ENCODE measurements at regions not wholly inside any gene's neighbourhood (a gene's known extent, or its start where the extent isn't known, plus 50 kb on each side); places are given as distances from the start of the nearest gene placed in this dataset.

GRCh38 chr3:3429841-3430240, 250.3 kb upstream of the CRBN start:
- H3K4me2 ChIP-seq (ENCODE audit: insufficient read depth in 1 of 2, low read depth in 2 of 2, low read length in 2 of 2) = no peak overlapping the region
- H2BK20ac ChIP-seq (ENCODE audit: low read length) = no peak overlapping the region
- H2BK5ac ChIP-seq (ENCODE audit: low read depth, low read length) = no peak overlapping the region
- no peak for DNase-seq (ENCODE audit: low read depth in 1 of 2, low spot score in 2 of 2)
- H3K27me3 ChIP-seq (replicated peaks in 1 of 4; ENCODE audit: control insufficient read depth in 3 of 4, extremely low read depth in 1 of 4, insufficient read depth in 3 of 4, low read length in 3 of 4) = no peaks in the 10 kb centered on the region
- H3K23me2 ChIP-seq (ENCODE audit: low read depth, low read length) = no peaks in the 10 kb centered on the region; the same call in 1 of the 2 replicates
- ChIA-PET POLR2A (ENCODE audit: partially characterized antibody) (no interaction called here), CTCF (ENCODE audit: partially characterized antibody) (interaction anchor here (0.6 kb wide), 1 partner anchor 217 kb away, joined by 3 read pairs; no protein-coding TSS in a partner anchor)
- no peaks in the 10 kb centered on the region for H4K20me1 ChIP-seq (replicated peaks in 1 of 2; ENCODE audit: control insufficient read depth in 1 of 2, insufficient read depth in 2 of 2, low read length in 2 of 2)
- no peak overlapping the region for H3K18ac ChIP-seq (ENCODE audit: extremely low read depth, low read length)
- no peak overlapping the region for H2AK5ac ChIP-seq (ENCODE audit: low read depth, low read length)
- H3K9ac ChIP-seq (replicated peaks in 1 of 4; ENCODE audit: extremely low read depth in 1 of 4, low read depth in 3 of 4, low read length in 3 of 4) = no peak overlapping the region
- H3K4me1 ChIP-seq (replicated peaks in 1 of 4; ENCODE audit: control insufficient read depth in 3 of 4, insufficient read depth in 4 of 4, low read length in 3 of 4) = no peaks in the 10 kb centered on the region
- H3K79me2 ChIP-seq (ENCODE audit: control insufficient read depth in 1 of 2, insufficient read depth in 2 of 2, low read length in 2 of 2) = no peaks in the 10 kb centered on the region
- no peak overlapping the region for H3K4ac ChIP-seq (replicated peaks; ENCODE audit: insufficient read length, low read depth, low read length)
- no peak overlapping the region for H4K91ac ChIP-seq (replicated peaks; ENCODE audit: insufficient read length, low read length)
- no peak overlapping the region for H2BK12ac ChIP-seq (ENCODE audit: low read depth, low read length)
- H2BK15ac ChIP-seq (ENCODE audit: low read length) = no peak overlapping the region
- H2AFZ ChIP-seq (ENCODE audit: low read length) = no peak overlapping the region
- no peak overlapping the region for H3K23ac ChIP-seq (ENCODE audit: insufficient read length)
- H3K79me1 ChIP-seq (ENCODE audit: low read depth, low read length) = no peaks in the 10 kb centered on the region
- no peaks in the 10 kb centered on the region for H3K9me3 ChIP-seq (ENCODE audit: insufficient read depth in 2 of 2, low read depth in 1 of 2, low read length in 1 of 2)
- WGBS, 2 experiments (ENCODE audit: extremely low coverage in 1 of 2, insufficient coverage in 1 of 2, insufficient read length in 1 of 2, insufficient replicate concordance in 2 of 2, low coverage in 1 of 2, low lambda C conversion rate in 2 of 2, missing lambda C conversion rate in 1 of 2) = 76% methylated on average over 5 of the region's 5 CpGs; no CpG with 5 or more reads in 1 of the 2 experiments
- no peak overlapping the region for H2BK120ac ChIP-seq (replicated peaks; ENCODE audit: low read depth, low read length)
- no peak for FAIRE-seq
- no peak overlapping the region for H3K4me3 ChIP-seq (ENCODE audit: extremely low read depth in 1 of 4, insufficient read depth in 2 of 4, low read depth in 3 of 4, low read length in 4 of 4)
- no peak overlapping the region for H3K14ac ChIP-seq (ENCODE audit: insufficient read length)
- H4K8ac ChIP-seq (ENCODE audit: extremely low read depth, insufficient read depth, low read length) = no peak overlapping the region
- H3K36me3 ChIP-seq (ENCODE audit: control insufficient read depth in 2 of 4, insufficient read depth in 4 of 4, low read length in 3 of 4) = no peaks in the 10 kb centered on the region
- no peak overlapping the region for H4K5ac ChIP-seq (ENCODE audit: insufficient read length, low read depth, low read length)
- no peak overlapping the region for H3K56ac ChIP-seq (replicated peaks; ENCODE audit: insufficient read length, low read depth, low read length)
- H3K27ac ChIP-seq (ENCODE audit: low read depth, low read length) = no peak overlapping the region
- no peak for TF ChIP-seq CTCF (IDR thresholded peaks at IDR 0.05; ENCODE audit: control extremely low read depth in 1 of 3, insufficient read depth in 1 of 3, low read depth in 1 of 3, low read length in 3 of 3)
- no peak for TF ChIP-seq HDAC2 (IDR thresholded peaks at IDR 0.05; ENCODE audit: borderline replicate concordance in 1 of 2, low read depth in 2 of 2, low read length in 2 of 2)
- TF ChIP-seq MAFK (IDR thresholded peaks at IDR 0.05; ENCODE audit: low read depth, low read length) = no peak
- no peak for TF ChIP-seq POLR2AphosphoS5 (IDR thresholded peaks at IDR 0.05; ENCODE audit: low read depth, low read length)
- TF ChIP-seq E2F6 (IDR thresholded peaks at IDR 0.05) = no peak
- no peak for TF ChIP-seq EZH2 (IDR thresholded peaks at IDR 0.05; ENCODE audit: low read depth, low read length, severe bottlenecking)
- no peak for TF ChIP-seq CBX8 (IDR thresholded peaks at IDR 0.05; ENCODE audit: borderline replicate concordance, low read depth, low read length)
- TF ChIP-seq BCL11A (IDR thresholded peaks at IDR 0.05; ENCODE audit: low read depth in 2 of 2, low read length in 2 of 2) = no peak
- no peak for TF ChIP-seq SP1 (IDR thresholded peaks at IDR 0.05; ENCODE audit: low read depth, low read length)
- TF ChIP-seq RXRA (IDR thresholded peaks at IDR 0.05; ENCODE audit: insufficient read depth, low read depth, low read length) = no peak
- TF ChIP-seq RAD21 (IDR thresholded peaks at IDR 0.05 in 1 of 2, conservative IDR thresholded peaks at IDR 0.05 in 1 of 2; ENCODE audit: low read depth in 2 of 2, low read length in 2 of 2) = no peak

Data from H1 (cell line).